NCI-H2196 treated with DMSO at 0.1 percent for 48 hours (cell line): ENCODE measurements at regions not wholly inside any gene's neighbourhood (a gene's known extent, or its start where the extent isn't known, plus 50 kb on each side); places are given as distances from the start of the nearest gene placed in this dataset.

Experiments used
- DNase-seq: peaks from one replicate; lab custom pipeline; 2025; ENCODE audit not compliant: unreplicated experiment; lab: John Stamatoyannopoulos, UW

DNA sequence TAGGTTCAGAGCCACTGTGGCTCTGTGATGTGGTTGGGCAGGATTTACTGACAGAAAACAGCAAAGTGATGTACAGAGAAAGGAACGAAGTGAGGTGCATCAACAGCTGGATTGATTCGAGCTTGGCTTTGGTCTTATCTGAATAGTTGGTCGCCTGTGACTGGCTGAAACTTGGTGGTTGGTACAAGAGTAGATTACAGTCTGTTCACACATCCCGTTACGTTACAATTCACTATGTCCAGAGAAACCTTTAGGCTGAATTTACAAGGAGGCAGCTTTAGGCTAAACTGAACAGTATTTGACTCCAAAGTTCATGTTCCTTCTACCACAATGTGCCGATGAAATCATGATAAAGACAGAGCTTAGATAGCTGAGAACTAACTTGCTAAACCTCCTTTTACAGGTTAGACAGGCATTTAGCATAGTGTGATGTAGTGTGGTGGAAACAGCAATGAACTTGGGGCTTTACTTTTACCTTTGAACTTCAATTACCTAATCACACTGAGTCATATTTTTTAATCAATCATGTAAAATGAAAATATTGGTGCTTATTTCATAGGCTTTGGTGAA lies 210.2 kb upstream of the PUM3 start:
- no peak for DNase-seq

DNA sequence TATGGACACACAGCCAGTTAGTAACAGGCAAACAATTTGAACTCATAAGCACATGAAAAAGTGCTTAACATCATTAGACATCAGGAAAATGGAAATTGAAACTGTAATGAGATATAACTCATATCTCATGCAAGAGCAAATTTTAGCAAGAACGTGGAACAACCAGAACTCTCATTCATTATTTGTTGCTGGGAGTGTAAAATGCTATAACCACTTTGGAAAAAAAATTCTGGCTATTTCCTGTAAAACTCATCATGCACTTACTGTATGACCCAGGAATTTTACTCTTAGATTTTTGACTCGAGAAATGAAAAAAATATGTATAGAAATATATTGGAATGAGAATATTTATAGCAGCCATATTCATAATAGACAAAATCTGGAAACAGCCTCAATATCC lies 205.7 kb upstream of the PUM3 start:
- DNase-seq = no peak

DNA sequence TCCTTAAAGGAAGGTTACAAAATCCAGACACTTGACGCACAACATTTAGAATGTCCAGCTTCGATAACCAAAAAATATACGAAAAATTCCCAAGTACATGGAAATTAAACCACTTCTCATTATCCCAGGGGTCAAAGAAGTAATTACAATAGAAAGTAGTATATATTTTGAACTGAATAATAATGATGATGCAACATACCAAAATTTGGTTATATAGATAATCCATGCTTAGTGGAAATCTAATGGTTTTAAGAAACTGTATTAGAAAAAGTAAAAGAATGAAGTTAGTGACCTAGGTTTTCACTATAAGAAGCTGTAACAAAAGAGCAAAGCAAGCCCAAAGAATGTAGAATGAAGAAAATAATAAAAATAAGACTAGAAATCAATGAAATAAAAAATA lies 204.0 kb upstream of the PUM3 start:
- DNase-seq = no peak

DNA sequence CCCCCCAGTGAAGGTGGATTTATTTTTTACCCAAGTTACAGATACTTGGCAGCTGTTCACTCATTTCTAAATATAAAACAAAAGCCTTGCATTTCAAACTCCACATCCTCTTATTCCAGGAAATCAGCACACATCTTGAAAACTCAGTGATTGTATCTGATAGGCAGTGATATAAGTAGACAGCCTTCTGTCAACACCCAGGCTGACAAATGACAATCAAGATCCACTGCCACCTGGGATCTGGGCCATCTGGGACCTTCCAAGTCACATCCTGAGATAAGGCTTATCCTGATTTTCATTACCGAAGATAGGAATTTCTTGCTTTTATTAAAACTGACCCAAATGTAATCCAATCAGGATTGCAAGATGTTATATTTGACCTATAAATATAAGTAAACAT lies 201.3 kb upstream of the PUM3 start:
- no peak for DNase-seq

DNA sequence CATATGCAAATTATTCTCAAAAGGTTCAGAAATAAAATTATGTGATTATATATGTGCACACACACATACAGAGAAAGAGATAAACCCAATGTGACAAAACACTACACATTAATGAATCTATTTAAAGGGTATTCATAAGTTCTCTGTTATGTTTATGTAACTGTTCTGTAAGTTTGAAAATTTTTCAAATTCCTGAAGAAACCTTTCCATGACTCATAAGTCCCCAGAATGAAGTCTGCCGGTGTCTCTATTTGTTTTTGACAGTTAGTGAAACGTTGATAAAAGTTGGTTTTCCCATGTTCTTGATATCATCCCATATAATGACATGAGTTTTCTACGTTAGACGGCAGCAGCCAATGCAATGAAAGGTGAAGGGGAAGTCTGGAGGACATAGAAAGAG lies 199.5 kb upstream of the PUM3 start:
- no peak for DNase-seq

DNA sequence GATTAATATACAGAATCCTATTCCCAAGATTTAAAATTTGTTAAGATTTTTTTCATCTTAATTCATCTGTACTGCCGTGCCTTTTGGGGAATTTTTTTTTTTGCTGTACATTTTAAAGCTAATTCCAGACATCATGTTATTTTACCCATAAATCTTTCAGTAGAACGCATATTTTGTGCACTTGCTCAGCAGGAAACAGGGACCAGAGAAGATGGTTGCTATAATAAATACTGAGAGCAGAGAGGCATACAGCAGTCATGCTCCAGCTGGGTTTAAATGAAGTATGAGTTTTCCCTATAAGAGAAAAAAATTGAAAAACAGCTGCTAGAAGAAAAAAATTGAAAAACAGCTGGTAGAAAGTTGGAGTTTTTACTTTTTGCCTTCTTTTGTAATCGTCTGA lies 196.9 kb upstream of the PUM3 start:
- no peak for DNase-seq

DNA sequence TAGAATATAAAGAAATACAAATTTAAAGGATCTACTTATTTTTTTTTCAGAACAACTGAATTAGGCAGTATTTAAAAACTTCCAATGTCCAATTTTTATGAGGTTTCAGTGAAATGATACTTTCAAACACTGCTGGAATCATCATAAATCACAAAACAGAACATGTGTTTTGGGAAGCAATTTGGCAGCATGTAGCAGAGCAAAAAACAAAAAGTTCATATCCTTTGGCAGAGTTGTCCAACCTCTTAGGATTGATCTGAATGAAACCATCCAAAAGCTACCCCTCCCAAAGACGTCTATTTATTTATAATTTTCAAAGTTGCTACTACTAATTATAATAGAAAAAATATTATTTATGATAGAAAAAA lies 192.4 kb upstream of the PUM3 start:
- DNase-seq = no peak

DNA sequence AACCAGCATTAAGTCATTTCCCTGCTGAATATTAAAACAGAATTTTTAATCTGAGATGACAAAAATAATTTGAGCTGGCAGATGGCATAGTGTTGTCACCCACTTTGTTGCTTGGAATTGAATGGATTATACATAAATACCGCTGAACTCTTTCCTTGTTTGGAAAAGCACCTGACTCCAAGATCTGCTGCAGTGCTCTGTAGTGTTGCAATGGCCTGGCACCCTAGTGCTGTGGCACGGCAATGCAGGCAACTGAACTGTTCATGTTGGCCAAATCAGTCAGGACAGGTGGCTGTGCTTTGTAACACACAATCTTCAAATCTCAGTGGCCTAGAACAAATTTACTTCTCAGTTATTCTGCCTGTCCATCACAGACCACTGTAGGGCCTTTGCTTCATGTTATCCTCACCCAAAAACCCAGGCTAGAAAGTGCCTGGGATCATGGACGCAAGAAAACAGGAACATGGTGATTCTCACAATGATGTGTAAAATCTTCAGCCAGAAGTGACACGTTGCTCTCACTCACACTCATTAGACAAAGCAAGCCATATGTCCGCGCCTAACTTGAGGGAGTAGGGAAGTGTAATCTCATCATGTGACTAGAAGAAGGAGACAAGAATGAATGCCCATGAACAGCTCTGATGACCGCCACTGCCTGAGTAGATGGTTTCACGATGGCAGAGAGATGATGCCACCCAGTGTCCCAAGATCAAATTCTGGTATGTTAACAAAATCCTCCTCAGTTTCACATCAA lies 191.9 kb upstream of the PUM3 start:
- DNase-seq = no peak

DNA sequence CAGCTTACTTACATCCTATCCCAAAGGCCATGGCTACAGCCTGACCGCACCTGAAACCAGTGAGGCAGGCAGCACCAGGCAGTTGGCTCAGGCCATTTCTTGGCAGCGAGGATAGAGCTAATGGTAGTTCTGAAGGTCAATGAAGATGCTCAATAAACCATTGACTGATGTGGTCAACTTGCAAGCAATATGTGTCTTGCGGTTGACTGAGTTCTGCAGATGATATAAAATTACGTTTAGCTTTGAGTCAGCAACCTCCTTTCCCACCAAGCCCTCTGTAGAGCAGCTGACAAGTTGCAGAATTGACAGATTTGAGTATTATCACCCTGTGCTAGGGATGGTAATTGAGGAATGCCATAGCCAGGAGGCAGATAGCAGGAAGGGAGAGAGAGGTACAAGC lies 189.0 kb upstream of the PUM3 start:
- DNase-seq = no peak

DNA sequence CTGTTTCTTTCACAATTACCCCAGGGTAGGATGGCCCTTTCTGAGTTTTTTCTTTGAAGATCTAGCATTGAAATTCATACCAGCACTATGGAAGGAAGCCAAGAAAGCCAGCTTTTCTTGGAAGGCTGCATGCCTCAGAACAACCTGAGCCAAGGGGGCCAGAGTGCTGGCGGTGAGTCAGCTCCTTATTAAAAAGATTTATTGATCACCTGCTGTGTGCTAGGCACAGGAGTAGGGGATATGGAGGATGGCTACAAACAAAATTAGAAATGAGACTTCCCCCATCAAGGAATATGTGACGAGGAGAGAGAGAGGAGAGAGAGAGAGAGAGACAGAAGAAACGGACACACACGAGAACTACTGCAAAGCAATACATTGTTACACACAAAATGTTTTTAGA lies 184.6 kb upstream of the PUM3 start:
- DNase-seq = no peak

DNA sequence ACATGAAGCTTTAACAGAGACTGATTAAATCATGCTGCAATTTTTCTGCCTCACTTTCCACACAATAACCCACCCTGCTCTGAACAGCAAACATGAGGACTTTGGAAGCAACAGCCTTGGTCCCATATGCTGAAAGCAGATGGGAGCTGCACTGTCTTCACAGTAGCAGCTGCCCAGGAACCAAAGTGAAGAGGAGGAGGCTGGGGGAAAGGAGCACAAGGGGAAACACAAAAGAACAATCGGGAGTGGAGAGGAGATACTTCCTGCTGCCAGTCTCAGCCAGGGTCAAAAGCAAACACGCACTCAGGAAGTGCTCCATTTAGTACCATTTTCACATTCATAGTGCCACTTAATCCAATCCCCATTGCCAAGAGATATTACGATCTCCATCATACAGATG lies 183.3 kb upstream of the PUM3 start:
- DNase-seq = peak; percentile 65

DNA sequence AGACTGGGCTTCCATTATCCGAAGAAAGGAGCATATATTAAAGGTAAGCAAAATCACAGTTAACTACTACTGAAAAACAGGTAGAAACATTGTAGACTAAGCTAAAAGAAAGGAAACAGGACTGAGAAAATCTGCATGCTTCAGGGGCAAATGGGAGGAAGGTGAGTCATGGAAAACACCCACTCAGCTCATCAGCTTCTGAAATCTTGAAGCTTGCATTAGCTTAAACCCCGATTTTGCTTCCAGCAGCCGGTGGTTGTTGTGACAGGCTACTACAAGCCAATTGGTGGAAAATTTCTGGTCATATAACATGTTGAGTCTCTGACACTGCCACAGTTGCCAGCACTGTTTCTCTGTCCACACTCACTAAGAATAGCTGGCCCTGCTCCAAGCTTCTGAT lies 179.6 kb upstream of the PUM3 start:
- DNase-seq = no peak

DNA sequence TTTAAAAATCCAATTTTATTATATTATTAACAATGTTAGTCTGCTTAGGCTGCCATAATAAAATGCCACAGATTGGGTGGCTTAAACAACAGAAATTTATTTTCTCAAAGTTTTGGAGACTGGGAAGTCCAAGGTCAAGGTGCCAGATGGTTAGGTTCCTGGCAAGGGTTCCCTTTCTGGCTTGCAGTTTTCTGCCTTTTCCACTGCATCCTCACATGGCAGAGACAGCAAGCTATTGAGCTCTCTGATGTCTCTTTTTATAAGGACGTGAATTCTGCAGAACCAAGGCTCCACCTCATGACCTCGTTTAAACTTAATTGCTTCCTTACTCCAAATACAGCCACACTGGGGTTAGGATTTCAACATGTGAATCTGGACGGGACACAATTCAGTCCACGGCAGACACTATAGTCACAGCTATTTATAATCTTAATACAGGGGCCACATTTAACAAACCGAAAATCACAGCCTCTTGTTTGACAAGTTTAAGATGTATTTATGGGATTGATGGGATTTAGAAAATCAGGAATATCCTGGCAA lies 174.9 kb upstream of the PUM3 start:
- DNase-seq = no peak

DNA sequence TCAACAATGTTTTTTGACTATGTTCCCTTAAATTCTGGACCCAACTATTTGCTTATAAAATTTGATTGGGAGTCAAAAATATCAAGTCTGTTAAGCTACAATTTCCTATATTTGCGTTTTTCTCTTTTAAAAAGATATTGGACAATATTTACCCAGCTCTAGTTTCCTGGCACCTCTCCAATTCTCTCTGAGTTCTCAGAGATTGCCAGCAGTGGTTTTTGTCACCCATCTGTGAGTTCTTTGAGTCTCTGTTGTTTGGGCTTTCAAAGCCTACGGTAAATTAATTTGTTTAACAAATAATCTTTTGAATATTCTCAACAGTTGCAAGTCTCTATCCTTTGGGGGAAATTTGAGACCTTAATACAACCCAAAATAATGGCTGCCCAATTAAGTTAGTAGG lies 174.2 kb upstream of the PUM3 start:
- peak; percentile 57 for DNase-seq

DNA sequence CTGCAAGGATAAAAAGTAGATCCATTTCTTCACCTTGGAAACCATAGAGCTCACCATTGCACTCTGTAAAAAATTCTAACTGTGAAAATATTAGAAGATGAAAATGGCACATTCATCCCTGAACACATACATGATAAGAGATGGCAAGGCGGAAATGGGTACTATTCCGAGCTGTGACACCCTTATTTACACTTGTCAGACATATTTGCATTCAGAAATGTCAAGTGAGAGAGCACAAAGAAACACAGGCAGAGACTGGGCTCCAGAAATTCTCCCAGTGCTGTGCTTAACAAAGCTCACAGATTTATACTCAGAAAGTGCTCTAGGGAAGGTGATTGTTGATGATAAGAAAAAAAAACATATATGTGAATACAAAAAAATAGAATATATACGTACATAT lies 170.3 kb upstream of the PUM3 start:
- no peak for DNase-seq

DNA sequence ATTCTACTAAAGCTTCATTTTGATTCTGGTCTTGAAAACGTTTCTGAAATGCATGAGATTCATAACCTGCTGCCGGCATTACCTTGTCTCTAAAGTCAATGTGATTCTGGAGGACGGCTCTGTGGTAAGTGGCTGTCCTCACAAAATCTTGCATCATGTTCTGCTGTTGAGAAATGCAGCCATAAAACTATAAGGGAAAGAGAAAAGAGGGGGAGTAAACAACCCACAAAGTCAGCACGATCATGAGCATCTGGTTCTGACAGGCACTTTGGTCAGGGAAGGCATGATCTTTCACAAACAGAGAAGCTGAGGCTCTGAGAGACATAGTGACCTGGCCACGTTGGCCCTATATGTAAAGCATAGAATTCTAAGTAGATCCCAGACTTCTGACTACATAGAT lies 168.9 kb upstream of the PUM3 start:
- no peak for DNase-seq

DNA sequence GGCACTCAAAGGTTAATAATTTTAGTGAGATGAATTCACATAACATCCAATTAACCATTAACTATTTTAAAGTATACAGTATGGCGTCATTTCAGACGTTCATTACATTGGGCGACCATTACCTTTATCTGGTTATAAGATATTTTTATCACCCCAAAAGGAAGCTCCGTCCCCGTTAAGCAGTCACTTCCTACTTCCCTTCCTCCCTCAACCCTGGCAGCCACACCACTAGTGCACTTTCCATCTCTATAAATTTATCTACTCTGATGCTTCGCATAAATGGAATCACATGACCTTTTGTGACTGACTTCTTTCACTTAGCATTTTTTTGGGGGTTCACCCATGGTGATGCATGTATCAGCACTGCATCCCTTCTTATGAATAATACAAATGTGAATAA lies 168.3 kb upstream of the PUM3 start:
- DNase-seq = no peak

DNA sequence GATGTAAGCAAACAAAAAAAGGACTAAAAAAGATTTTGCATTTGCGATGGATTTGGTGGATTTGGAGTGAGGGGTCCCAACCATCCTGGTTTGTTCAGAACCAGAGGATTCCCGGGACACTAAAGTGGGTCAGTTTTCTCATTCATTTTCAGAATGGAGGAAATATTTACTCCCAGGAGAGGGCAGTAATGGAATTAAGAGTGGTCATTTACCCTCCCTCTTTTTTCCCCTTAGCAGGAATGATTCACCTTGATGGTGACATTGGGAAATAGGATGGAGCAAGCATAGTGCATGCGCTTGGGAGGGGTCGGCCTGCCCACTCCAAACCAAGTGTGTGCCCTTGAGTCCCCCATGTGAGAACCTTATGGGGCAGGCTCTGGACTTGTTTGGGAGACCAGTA lies 164.2 kb upstream of the PUM3 start:
- no peak for DNase-seq

DNA sequence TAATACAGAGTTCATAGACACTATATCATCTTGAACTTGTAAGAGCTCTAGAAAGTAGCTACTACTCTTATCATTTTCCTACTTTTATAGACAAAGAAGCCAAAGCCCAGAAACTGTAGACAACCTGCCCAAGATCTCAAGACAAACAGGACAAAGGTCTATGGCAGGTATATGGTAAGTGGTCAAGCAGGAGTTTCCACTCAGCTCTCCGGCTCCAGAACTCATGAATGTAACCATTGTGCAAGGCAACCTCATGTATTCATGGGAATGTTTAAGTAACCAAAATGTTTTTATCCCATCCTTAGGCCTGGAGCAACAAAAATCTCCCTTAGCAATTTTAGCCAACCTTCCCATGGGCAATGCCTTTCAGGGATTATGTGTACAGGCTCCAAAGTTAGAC lies 163.4 kb upstream of the PUM3 start:
- DNase-seq = no peak

DNA sequence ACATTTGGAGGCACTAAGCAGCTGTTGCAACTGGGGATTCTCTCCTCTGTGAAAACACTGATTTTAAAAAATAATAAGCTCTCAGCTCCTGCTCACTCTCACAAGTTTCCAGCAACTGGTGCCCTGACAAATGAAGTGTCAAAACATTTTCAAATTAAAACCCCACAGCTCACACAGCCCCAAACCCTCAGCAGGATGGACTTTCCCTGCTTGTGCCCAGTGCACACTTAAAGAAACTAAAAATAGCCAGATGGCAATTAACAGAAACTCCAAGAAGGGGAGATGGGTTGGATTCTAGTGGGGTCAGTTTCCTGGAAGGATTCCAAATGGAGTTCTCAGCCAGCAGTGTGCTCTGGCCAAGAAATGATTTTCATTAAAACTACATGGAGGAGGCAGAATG lies 163.0 kb upstream of the PUM3 start:
- DNase-seq = no peak

DNA sequence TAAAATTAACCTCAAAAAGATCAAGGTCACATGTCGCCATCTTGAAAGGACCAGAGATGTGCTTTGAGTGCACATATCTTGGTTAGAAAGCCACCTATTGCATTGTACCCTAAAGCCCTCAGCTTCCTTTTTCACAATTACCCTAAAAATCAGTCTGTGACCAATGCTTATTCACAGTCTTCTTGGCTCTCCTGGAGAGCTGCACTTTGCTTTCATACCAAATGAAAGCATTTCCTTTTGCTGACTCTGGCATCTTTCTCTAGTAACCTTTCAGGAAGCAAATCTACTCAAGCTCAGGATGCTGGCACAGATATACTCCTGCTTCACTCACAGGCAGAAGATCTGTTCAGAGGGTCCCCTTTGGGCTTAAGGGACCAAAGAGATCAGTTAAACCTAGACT lies 160.7 kb upstream of the PUM3 start:
- DNase-seq = no peak

DNA sequence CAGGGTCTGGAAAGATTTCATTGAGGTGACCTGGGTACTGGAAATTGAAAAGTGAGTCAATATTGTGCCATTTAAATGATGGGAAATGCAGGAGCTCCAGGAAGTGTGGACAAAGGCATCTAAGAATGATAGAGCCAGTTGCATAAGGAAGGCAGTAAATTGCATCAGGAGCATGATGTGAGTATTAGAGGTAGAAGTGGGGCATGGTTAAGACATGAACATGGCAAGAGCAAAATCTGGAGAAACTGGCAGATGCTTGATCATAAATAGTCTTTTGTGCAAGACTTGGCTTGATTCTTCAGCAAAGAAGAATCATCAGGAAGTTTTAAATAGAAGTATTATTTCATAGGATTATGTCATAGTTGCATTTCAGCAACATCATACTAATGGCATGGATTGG lies 157.4 kb upstream of the PUM3 start:
- no peak for DNase-seq

DNA sequence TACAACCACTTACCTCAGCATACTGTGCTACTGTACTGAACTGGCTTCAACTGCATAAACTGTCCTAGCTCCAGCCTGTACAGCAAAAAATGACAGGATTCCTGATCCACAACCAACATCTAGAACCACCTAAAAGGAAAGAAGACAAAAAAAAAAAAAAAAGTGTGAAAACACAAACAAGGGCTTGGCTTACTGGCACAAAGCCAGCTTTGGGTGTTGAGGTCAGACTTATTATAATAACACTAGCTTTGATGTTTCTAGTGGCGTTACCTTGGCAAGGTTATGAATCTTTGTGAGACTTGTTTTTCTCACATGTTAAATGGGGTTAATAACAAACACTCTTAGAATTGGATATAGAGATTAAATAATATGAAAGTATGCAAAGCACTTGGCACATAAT lies 148.5 kb upstream of the PUM3 start:
- no peak for DNase-seq
